ENCODE measurements at regions not wholly inside any gene's neighbourhood (a gene's known extent, or its start where the extent isn't known, plus 50 kb on each side); places are given as distances from the start of the nearest gene placed in this dataset.

DNA sequence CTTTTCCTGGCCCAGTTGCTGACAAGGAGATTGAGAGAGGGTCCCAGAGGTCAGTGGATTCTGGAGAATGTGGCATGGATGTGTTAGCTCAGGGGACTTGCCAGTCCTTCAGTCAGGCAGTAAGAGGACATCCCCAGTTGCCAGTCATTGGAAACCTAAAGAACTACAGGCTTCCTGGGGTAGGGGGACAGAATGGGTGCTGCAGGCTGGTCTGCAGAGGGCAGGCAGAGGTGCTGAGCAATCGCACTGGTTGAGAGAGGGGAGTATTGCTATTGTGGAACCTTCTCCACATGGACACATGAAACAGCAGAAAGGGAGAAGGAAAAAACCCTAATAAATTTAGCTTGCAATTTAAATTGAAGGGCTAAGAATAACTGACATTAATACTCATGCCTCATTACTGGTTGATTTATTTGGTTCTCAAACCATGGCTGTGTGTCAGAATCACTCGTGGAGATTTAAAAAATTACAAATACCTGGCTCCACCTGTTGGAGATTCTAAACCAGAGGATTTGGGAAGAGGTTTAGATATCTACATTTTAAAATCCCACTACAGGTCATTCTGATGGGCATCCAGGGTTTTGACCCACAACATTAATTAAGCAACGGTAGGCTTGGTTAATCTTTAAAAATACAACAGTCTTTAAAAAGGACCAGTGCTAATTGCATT, 71.2 kb upstream of the SLC38A2 start:
- no peak for TF ChIP-seq CTCF (IDR thresholded peaks at IDR 0.05)
- TF ChIP-seq ZFX (IDR thresholded peaks at IDR 0.05; ENCODE audit: borderline replicate concordance), result no peak
